IMR-90 (cell line): ENCODE measurements at regions not wholly inside any gene's neighbourhood (a gene's known extent, or its start where the extent isn't known, plus 50 kb on each side); places are given as distances from the start of the nearest gene placed in this dataset.

Experiments used
- ATAC-seq: fragments of 200-7000 bp; cut with Tn5 transposase; 2 replicates; pipeline ENCODE4 v1.9.1; 2020; ENCODE audit warnings: low read depth, mild to moderate bottlenecking, moderate library complexity
- BruUV-seq: library from RNA; stranded (reverse); fragments of 400-500 nt; replicated peaks from 2 replicates; lab custom pipeline; 2021; lab: Mats Ljungman, UMichigan
- CTCF ChIA-PET: fragments of 300-600 bp; formaldehyde crosslinking; extraction: SDS; loops from one replicate; lab custom pipeline; 2021; ENCODE audit warnings: antibody characterized with exemption; lab: Yijun Ruan, JAX
- POLR2A ChIA-PET: fragments of 300-600 bp; sonication (Branson Sonifier 250); formaldehyde crosslinking; loops from one replicate; lab custom pipeline; 2022; ENCODE audit warnings: antibody characterized with exemption; ENCODE audit not compliant: unreplicated experiment; lab: Charles Lee
- DNase-seq: peaks from one replicate; pipeline ENCODE4 v3.0.0; 2013
- H2AFZ ChIP-seq: replicated peaks from 2 replicates; pipeline ENCODE3; 2013; ENCODE audit warnings: low read length, mild to moderate bottlenecking; ENCODE audit not compliant: poor library complexity
- H2AK5ac ChIP-seq: 2 replicates; pipeline ENCODE4 v1.6.1; 2013; ENCODE audit warnings: low read depth, low read length, inconsistent platforms
- H2AK9ac ChIP-seq: replicated peaks from 2 replicates; pipeline ENCODE3; 2013; ENCODE audit warnings: mild to moderate bottlenecking, low read depth, low read length, moderate library complexity; ENCODE audit not compliant: poor library complexity
- H2BK120ac ChIP-seq: 2 replicates; pipeline ENCODE4 v1.6.1; 2013; ENCODE audit warnings: low read depth, low read length, inconsistent platforms
- H2BK15ac ChIP-seq: 3 replicates; pipeline ENCODE4 v1.6.1; 2013; ENCODE audit warnings: low read depth, low read length, inconsistent platforms
- H2BK20ac ChIP-seq: 2 replicates; pipeline ENCODE4 v1.6.1; 2013; ENCODE audit warnings: low read depth, mild to moderate bottlenecking, inconsistent platforms, low read length, moderate library complexity
- H2BK5ac ChIP-seq: 2 replicates; pipeline ENCODE4 v1.6.1; 2013; ENCODE audit warnings: mild to moderate bottlenecking, low read depth, low read length, inconsistent platforms; ENCODE audit not compliant: poor library complexity, severe bottlenecking
- H3K14ac ChIP-seq: replicated peaks from 2 replicates; pipeline ENCODE4 v1.6.1; 2013; ENCODE audit warnings: low read depth, low read length, inconsistent platforms
- H3K18ac ChIP-seq: 2 replicates; pipeline ENCODE4 v1.6.1; 2013; ENCODE audit warnings: low read depth, low read length, control low read depth
- H3K23ac ChIP-seq: 2 replicates; pipeline ENCODE4 v1.6.1; 2013; ENCODE audit warnings: low read depth, low read length, inconsistent platforms
- H3K27ac ChIP-seq: 2 replicates; pipeline ENCODE4 v1.5.1; 2013; ENCODE audit warnings: mild to moderate bottlenecking, control low read depth, low read length; ENCODE audit not compliant: insufficient read depth
- H3K27me3 ChIP-seq: 2 replicates; pipeline ENCODE4 v1.6.1; 2013; ENCODE audit warnings: low read length; ENCODE audit not compliant: control insufficient read depth, insufficient read depth
- H3K36me3 ChIP-seq: 2 replicates; pipeline ENCODE4 v1.6.1; 2013; ENCODE audit warnings: low read length, mixed read lengths; ENCODE audit not compliant: control insufficient read depth, insufficient read depth
- H3K4ac ChIP-seq: 2 replicates; pipeline ENCODE4 v1.6.1; 2013; ENCODE audit warnings: low read depth, low read length, inconsistent platforms
- H3K4me1 ChIP-seq: 2 replicates; pipeline ENCODE4 v1.6.1; 2013; ENCODE audit warnings: low read length, mixed read lengths; ENCODE audit not compliant: control insufficient read depth, insufficient read depth
- H3K4me2 ChIP-seq: 2 replicates; pipeline ENCODE4 v1.6.1; 2013; ENCODE audit warnings: low read depth, mild to moderate bottlenecking, control low read depth, low read length, moderate library complexity
- H3K4me3 ChIP-seq: 2 replicates; pipeline ENCODE4 v1.5.1; 2013; ENCODE audit warnings: low read depth, mild to moderate bottlenecking, control low read depth, low read length, moderate library complexity; ENCODE audit not compliant: insufficient read depth
- H3K56ac ChIP-seq: 2 replicates; pipeline ENCODE4 v1.6.1; 2013; ENCODE audit warnings: low read length, inconsistent platforms; ENCODE audit not compliant: insufficient read depth; ENCODE audit errors: extremely low read depth
- H3K79me1 ChIP-seq, 2 experiments: 2 replicates each; pipeline ENCODE4 v1.6.1; 2013; ENCODE audit warnings: low read length in 2 of 2, inconsistent platforms in 1 of 2, low read depth in 1 of 2
- H3K9ac ChIP-seq: 2 replicates; pipeline ENCODE4 v1.6.1; 2013; ENCODE audit warnings: low read depth, low read length, control low read depth
- H3K9me1 ChIP-seq: 2 replicates; pipeline ENCODE4 v1.6.1; 2013; ENCODE audit warnings: low read length, inconsistent platforms; ENCODE audit not compliant: insufficient read depth
- H3K9me3 ChIP-seq: 2 replicates; pipeline ENCODE4 v1.6.1; 2013; ENCODE audit warnings: low read length; ENCODE audit not compliant: control insufficient read depth, insufficient read depth
- H4K20me1 ChIP-seq: 2 replicates; pipeline ENCODE4 v1.6.1; 2013; ENCODE audit warnings: low read length, inconsistent platforms; ENCODE audit not compliant: insufficient read depth
- H4K5ac ChIP-seq: 2 replicates; pipeline ENCODE4 v1.6.1; 2013; ENCODE audit warnings: mild to moderate bottlenecking, low read depth, low read length, control low read depth
- H4K8ac ChIP-seq, 2 experiments: 2 replicates each; pipeline ENCODE4 v1.6.1; 2013; ENCODE audit warnings: low read depth in 2 of 2, low read length in 2 of 2, control low read depth in 1 of 2, inconsistent platforms in 1 of 2
- H4K91ac ChIP-seq: 2 replicates; pipeline ENCODE4 v1.6.1; 2013; ENCODE audit warnings: low read depth, low read length, inconsistent platforms; ENCODE audit not compliant: insufficient read depth
- MAFK ChIP-seq: IDR thresholded peaks from 2 replicates; pipeline ENCODE4 v1.6.1; 2012; ENCODE audit warnings: low read depth, low read length, improper control_type of control experiment
- SMC3 ChIP-seq: fragments of 150-350 bp; IDR thresholded peaks from 2 replicates; pipeline ENCODE4 v1.6.1; 2016; ENCODE audit warnings: low read depth, mild to moderate bottlenecking, antibody characterized with exemption, low read length, moderate library complexity
- WGBS, 2 experiments: methylation state at CpG; one replicate each; pipeline versions ENCODE4 v1.1.5 to v1.1.7; 2013; ENCODE audit warnings: missing lambda C conversion rate in 2 of 2; ENCODE audit not compliant: insufficient read length in 1 of 2; ENCODE audit errors: extremely low coverage in 2 of 2; 5-methylcytosine and 5-hydroxymethylcytosine counted together
- dilution Hi-C: fragments of 300-500 bp; cut with HindIII; formaldehyde crosslinking; loops from one replicate; pipeline ENCODE4 v1.14.3; 2018; ENCODE audit warnings: low sequenced_read_pairs; ENCODE audit not compliant: unreplicated experiment
- in situ Hi-C: fragments of 300-500 bp; cut with MboI; formaldehyde crosslinking; loops from 3 replicates; pipeline ENCODE4 v1.14.3; 2019; ENCODE audit warnings: low sequenced_read_pairs, inconsistent platforms, mixed read lengths
- intact Hi-C: fragments of 100-400 bp; cut with micrococcal nuclease; formaldehyde crosslinking; loops from 2 replicates; pipeline ENCODE4 v1.10.0; 2022

- H3K36me3 ChIP-seq: no peaks in the 10 kb centered on the region
- H3K4me1 ChIP-seq: no peaks in the 10 kb centered on the region
- H3K56ac ChIP-seq: no peak overlapping the region
- no peak overlapping the region for H2BK15ac ChIP-seq
- no TSS peak for BruUV-seq
- no peak overlapping the region for H4K91ac ChIP-seq
- no peak overlapping the region for H2AFZ ChIP-seq
- H2AK9ac ChIP-seq: no peak overlapping the region
- CTCF ChIA-PET: interaction anchor here (1.1 kb wide), 1 partner anchor 10 kb away, joined by 3 read pairs; no protein-coding TSS in a partner anchor
- no peak overlapping the region for H2AK5ac ChIP-seq
- no peak overlapping the region for H2BK5ac ChIP-seq
- H3K9me1 ChIP-seq: no peaks in the 10 kb centered on the region
- H4K5ac ChIP-seq: no peak overlapping the region
- dilution Hi-C loops (no loop called here), intact Hi-C loops (no loop called here), in situ Hi-C loops (no loop called here)
- no peak overlapping the region for H3K4ac ChIP-seq
- H3K14ac ChIP-seq: no peak overlapping the region
- no CpG with 5 or more reads among the region's 5 CpGs for WGBS, 2 experiments
- no peak overlapping the region for H2BK120ac ChIP-seq
- ATAC-seq: no peak
- no peak overlapping the region for H3K4me2 ChIP-seq
- peak; percentile 7 for DNase-seq
- H3K27ac ChIP-seq: no peak overlapping the region
- H3K79me1 ChIP-seq: no peaks in the 10 kb centered on the region
- POLR2A ChIA-PET: no interaction called here
- H3K18ac ChIP-seq: no peak overlapping the region
- H2BK20ac ChIP-seq: no peak overlapping the region
- TF ChIP-seq SMC3: no peak
- no peak for TF ChIP-seq MAFK
- peaks cover 28% of the 10 kb centered on the region for H3K27me3 ChIP-seq
- no peaks in the 10 kb centered on the region for H3K9me3 ChIP-seq
- no peak overlapping the region for H4K8ac ChIP-seq
- no peak overlapping the region for H3K9ac ChIP-seq
- H3K23ac ChIP-seq: no peak overlapping the region
- H4K20me1 ChIP-seq: no peaks in the 10 kb centered on the region
- H3K4me3 ChIP-seq: no peak overlapping the region
Measured at GRCh38 chr2:235217846-235218245, 266.0 kb downstream of the SH3BP4 start.
